ENCODE measurements at regions not wholly inside any gene's neighbourhood (a gene's known extent, or its start where the extent isn't known, plus 50 kb on each side); places are given as distances from the start of the nearest gene placed in this dataset.

- TF ChIP-seq, protein P1, sequence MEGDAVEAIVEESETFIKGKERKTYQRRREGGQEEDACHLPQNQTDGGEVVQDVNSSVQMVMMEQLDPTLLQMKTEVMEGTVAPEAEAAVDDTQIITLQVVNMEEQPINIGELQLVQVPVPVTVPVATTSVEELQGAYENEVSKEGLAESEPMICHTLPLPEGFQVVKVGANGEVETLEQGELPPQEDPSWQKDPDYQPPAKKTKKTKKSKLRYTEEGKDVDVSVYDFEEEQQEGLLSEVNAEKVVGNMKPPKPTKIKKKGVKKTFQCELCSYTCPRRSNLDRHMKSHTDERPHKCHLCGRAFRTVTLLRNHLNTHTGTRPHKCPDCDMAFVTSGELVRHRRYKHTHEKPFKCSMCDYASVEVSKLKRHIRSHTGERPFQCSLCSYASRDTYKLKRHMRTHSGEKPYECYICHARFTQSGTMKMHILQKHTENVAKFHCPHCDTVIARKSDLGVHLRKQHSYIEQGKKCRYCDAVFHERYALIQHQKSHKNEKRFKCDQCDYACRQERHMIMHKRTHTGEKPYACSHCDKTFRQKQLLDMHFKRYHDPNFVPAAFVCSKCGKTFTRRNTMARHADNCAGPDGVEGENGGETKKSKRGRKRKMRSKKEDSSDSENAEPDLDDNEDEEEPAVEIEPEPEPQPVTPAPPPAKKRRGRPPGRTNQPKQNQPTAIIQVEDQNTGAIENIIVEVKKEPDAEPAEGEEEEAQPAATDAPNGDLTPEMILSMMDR (IDR thresholded peaks at IDR 0.05): no peak
- no peak for TF ChIP-seq EZH2 (IDR thresholded peaks at IDR 0.05)
Observed at GRCh38 chr3:95965704-95966336, 848.6 kb upstream of the EPHA6 start.

Measured in neural progenitor cell (in vitro differentiated cells).